IMR-90 (cell line): ENCODE measurements at regions not wholly inside any gene's neighbourhood (a gene's known extent, or its start where the extent isn't known, plus 50 kb on each side); places are given as distances from the start of the nearest gene placed in this dataset.

Source experiments
- ATAC-seq: fragments of 200-7000 bp; cut with Tn5 transposase; 2 replicates; pipeline ENCODE4 v1.9.1; 2020; ENCODE audit warnings: low read depth, mild to moderate bottlenecking, moderate library complexity
- BruUV-seq: library from RNA; stranded (reverse); fragments of 400-500 nt; replicated peaks from 2 replicates; lab custom pipeline; 2021; lab: Mats Ljungman, UMichigan
- CTCF ChIA-PET: fragments of 300-600 bp; formaldehyde crosslinking; extraction: SDS; loops from one replicate; lab custom pipeline; 2021; ENCODE audit warnings: antibody characterized with exemption; lab: Yijun Ruan, JAX
- POLR2A ChIA-PET: fragments of 300-600 bp; sonication (Branson Sonifier 250); formaldehyde crosslinking; loops from one replicate; lab custom pipeline; 2022; ENCODE audit warnings: antibody characterized with exemption; ENCODE audit not compliant: unreplicated experiment; lab: Charles Lee
- DNase-seq: peaks from one replicate; pipeline ENCODE4 v3.0.0; 2013
- H2AFZ ChIP-seq: replicated peaks from 2 replicates; pipeline ENCODE3; 2013; ENCODE audit warnings: low read length, mild to moderate bottlenecking; ENCODE audit not compliant: poor library complexity
- H2AK5ac ChIP-seq: 2 replicates; pipeline ENCODE4 v1.6.1; 2013; ENCODE audit warnings: low read depth, low read length, inconsistent platforms
- H2AK9ac ChIP-seq: replicated peaks from 2 replicates; pipeline ENCODE3; 2013; ENCODE audit warnings: mild to moderate bottlenecking, low read depth, low read length, moderate library complexity; ENCODE audit not compliant: poor library complexity
- H2BK120ac ChIP-seq: 2 replicates; pipeline ENCODE4 v1.6.1; 2013; ENCODE audit warnings: low read depth, low read length, inconsistent platforms
- H2BK15ac ChIP-seq: 3 replicates; pipeline ENCODE4 v1.6.1; 2013; ENCODE audit warnings: low read depth, low read length, inconsistent platforms
- H2BK20ac ChIP-seq: 2 replicates; pipeline ENCODE4 v1.6.1; 2013; ENCODE audit warnings: low read depth, mild to moderate bottlenecking, inconsistent platforms, low read length, moderate library complexity
- H2BK5ac ChIP-seq: 2 replicates; pipeline ENCODE4 v1.6.1; 2013; ENCODE audit warnings: mild to moderate bottlenecking, low read depth, low read length, inconsistent platforms; ENCODE audit not compliant: poor library complexity, severe bottlenecking
- H3K14ac ChIP-seq: replicated peaks from 2 replicates; pipeline ENCODE4 v1.6.1; 2013; ENCODE audit warnings: low read depth, low read length, inconsistent platforms
- H3K18ac ChIP-seq: 2 replicates; pipeline ENCODE4 v1.6.1; 2013; ENCODE audit warnings: low read depth, low read length, control low read depth
- H3K23ac ChIP-seq: 2 replicates; pipeline ENCODE4 v1.6.1; 2013; ENCODE audit warnings: low read depth, low read length, inconsistent platforms
- H3K27ac ChIP-seq: 2 replicates; pipeline ENCODE4 v1.5.1; 2013; ENCODE audit warnings: mild to moderate bottlenecking, control low read depth, low read length; ENCODE audit not compliant: insufficient read depth
- H3K27me3 ChIP-seq: 2 replicates; pipeline ENCODE4 v1.6.1; 2013; ENCODE audit warnings: low read length; ENCODE audit not compliant: control insufficient read depth, insufficient read depth
- H3K36me3 ChIP-seq: 2 replicates; pipeline ENCODE4 v1.6.1; 2013; ENCODE audit warnings: low read length, mixed read lengths; ENCODE audit not compliant: control insufficient read depth, insufficient read depth
- H3K4ac ChIP-seq: 2 replicates; pipeline ENCODE4 v1.6.1; 2013; ENCODE audit warnings: low read depth, low read length, inconsistent platforms
- H3K4me1 ChIP-seq: 2 replicates; pipeline ENCODE4 v1.6.1; 2013; ENCODE audit warnings: low read length, mixed read lengths; ENCODE audit not compliant: control insufficient read depth, insufficient read depth
- H3K4me2 ChIP-seq: 2 replicates; pipeline ENCODE4 v1.6.1; 2013; ENCODE audit warnings: low read depth, mild to moderate bottlenecking, control low read depth, low read length, moderate library complexity
- H3K4me3 ChIP-seq: 2 replicates; pipeline ENCODE4 v1.5.1; 2013; ENCODE audit warnings: low read depth, mild to moderate bottlenecking, control low read depth, low read length, moderate library complexity; ENCODE audit not compliant: insufficient read depth
- H3K56ac ChIP-seq: 2 replicates; pipeline ENCODE4 v1.6.1; 2013; ENCODE audit warnings: low read length, inconsistent platforms; ENCODE audit not compliant: insufficient read depth; ENCODE audit errors: extremely low read depth
- H3K79me1 ChIP-seq, 2 experiments: 2 replicates each; pipeline ENCODE4 v1.6.1; 2013; ENCODE audit warnings: low read length in 2 of 2, inconsistent platforms in 1 of 2, low read depth in 1 of 2
- H3K9ac ChIP-seq: 2 replicates; pipeline ENCODE4 v1.6.1; 2013; ENCODE audit warnings: low read depth, low read length, control low read depth
- H3K9me1 ChIP-seq: 2 replicates; pipeline ENCODE4 v1.6.1; 2013; ENCODE audit warnings: low read length, inconsistent platforms; ENCODE audit not compliant: insufficient read depth
- H3K9me3 ChIP-seq: 2 replicates; pipeline ENCODE4 v1.6.1; 2013; ENCODE audit warnings: low read length; ENCODE audit not compliant: control insufficient read depth, insufficient read depth
- H4K20me1 ChIP-seq: 2 replicates; pipeline ENCODE4 v1.6.1; 2013; ENCODE audit warnings: low read length, inconsistent platforms; ENCODE audit not compliant: insufficient read depth
- H4K5ac ChIP-seq: 2 replicates; pipeline ENCODE4 v1.6.1; 2013; ENCODE audit warnings: mild to moderate bottlenecking, low read depth, low read length, control low read depth
- H4K8ac ChIP-seq, 2 experiments: 2 replicates each; pipeline ENCODE4 v1.6.1; 2013; ENCODE audit warnings: low read depth in 2 of 2, low read length in 2 of 2, control low read depth in 1 of 2, inconsistent platforms in 1 of 2
- H4K91ac ChIP-seq: 2 replicates; pipeline ENCODE4 v1.6.1; 2013; ENCODE audit warnings: low read depth, low read length, inconsistent platforms; ENCODE audit not compliant: insufficient read depth
- FOS ChIP-seq: fragments of 150-350 bp; IDR thresholded peaks from 2 replicates; pipeline ENCODE4 v1.6.1; 2016; ENCODE audit warnings: low read depth, low read length
- WGBS, 2 experiments: methylation state at CpG; one replicate each; pipeline versions ENCODE4 v1.1.5 to v1.1.7; 2013; ENCODE audit warnings: missing lambda C conversion rate in 2 of 2; ENCODE audit not compliant: insufficient read length in 1 of 2; ENCODE audit errors: extremely low coverage in 2 of 2; 5-methylcytosine and 5-hydroxymethylcytosine counted together
- dilution Hi-C: fragments of 300-500 bp; cut with HindIII; formaldehyde crosslinking; loops from one replicate; pipeline ENCODE4 v1.14.3; 2018; ENCODE audit warnings: low sequenced_read_pairs; ENCODE audit not compliant: unreplicated experiment
- in situ Hi-C: fragments of 300-500 bp; cut with MboI; formaldehyde crosslinking; loops from 3 replicates; pipeline ENCODE4 v1.14.3; 2019; ENCODE audit warnings: low sequenced_read_pairs, inconsistent platforms, mixed read lengths
- intact Hi-C: fragments of 100-400 bp; cut with micrococcal nuclease; formaldehyde crosslinking; loops from 2 replicates; pipeline ENCODE4 v1.10.0; 2022

DNA sequence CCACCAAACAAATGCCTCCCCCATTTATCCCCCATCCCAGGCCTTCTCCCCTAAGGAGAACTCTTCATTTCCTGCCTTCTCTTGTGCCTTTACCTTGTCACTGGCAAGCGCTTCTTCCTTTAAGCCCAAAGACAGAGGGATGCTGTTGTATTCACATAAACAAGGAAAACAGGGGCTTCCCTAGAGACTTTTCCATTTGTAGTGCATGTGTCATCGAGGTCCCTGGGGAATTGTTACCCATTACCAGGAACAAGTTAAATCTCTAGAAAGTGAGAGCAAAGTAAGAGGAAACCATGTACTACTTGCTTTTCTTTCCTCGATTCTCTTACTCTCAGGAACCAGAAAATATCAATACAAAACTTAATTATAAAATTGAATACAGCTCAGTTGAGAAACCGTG is 114.4 kb upstream of the DPT start:
- no peak overlapping the region for H4K91ac ChIP-seq
- H3K4me2 ChIP-seq, result no peak overlapping the region
- no peak overlapping the region for H2BK120ac ChIP-seq
- no peak for TF ChIP-seq FOS
- H3K23ac ChIP-seq, result no peak overlapping the region
- H2AK9ac ChIP-seq, result no peak overlapping the region
- no TSS peak for BruUV-seq
- H2BK5ac ChIP-seq, result no peak overlapping the region
- ChIA-PET CTCF (no interaction called here), POLR2A (no interaction called here)
- intact Hi-C loops, result no loop called here
- H3K27ac ChIP-seq, result no peak overlapping the region
- no peak overlapping the region for H4K8ac ChIP-seq
- no peaks in the 10 kb centered on the region for H3K4me1 ChIP-seq
- H4K5ac ChIP-seq, result no peak overlapping the region
- H3K79me1 ChIP-seq, result no peaks in the 10 kb centered on the region
- no peak overlapping the region for H3K18ac ChIP-seq
- no peaks in the 10 kb centered on the region for H3K36me3 ChIP-seq
- H4K20me1 ChIP-seq, result no peaks in the 10 kb centered on the region
- in situ Hi-C loops, result no loop called here
- H3K27me3 ChIP-seq, result no peaks in the 10 kb centered on the region
- no peak overlapping the region for H3K56ac ChIP-seq
- no peaks in the 10 kb centered on the region for H3K9me3 ChIP-seq
- H2BK20ac ChIP-seq, result no peak overlapping the region
- H3K4me3 ChIP-seq, result no peak overlapping the region
- dilution Hi-C loops, result no loop called here
- H2AK5ac ChIP-seq, result no peak overlapping the region
- ATAC-seq, result no peak
- no peaks in the 10 kb centered on the region for H3K9me1 ChIP-seq
- DNase-seq, result no peak
- no peak overlapping the region for H2BK15ac ChIP-seq
- no CpG with 5 or more reads among the region's 4 CpGs for WGBS, 2 experiments
- no peak overlapping the region for H3K9ac ChIP-seq
- no peak overlapping the region for H3K4ac ChIP-seq
- H3K14ac ChIP-seq, result no peak overlapping the region
- H2AFZ ChIP-seq, result no peak overlapping the region
